GM12872 (cell line): ENCODE measurements at regions not wholly inside any gene's neighbourhood (a gene's known extent, or its start where the extent isn't known, plus 50 kb on each side); places are given as distances from the start of the nearest gene placed in this dataset.

ENCODE experiments used
- TF ChIP-seq, protein P1 (sequence below): IDR thresholded peaks from 3 replicates; pipeline ENCODE4 v1.5.1; 2011; ENCODE audit warnings: low read depth, mild to moderate bottlenecking, low read length, moderate library complexity; ENCODE audit not compliant: insufficient read depth

DNA sequence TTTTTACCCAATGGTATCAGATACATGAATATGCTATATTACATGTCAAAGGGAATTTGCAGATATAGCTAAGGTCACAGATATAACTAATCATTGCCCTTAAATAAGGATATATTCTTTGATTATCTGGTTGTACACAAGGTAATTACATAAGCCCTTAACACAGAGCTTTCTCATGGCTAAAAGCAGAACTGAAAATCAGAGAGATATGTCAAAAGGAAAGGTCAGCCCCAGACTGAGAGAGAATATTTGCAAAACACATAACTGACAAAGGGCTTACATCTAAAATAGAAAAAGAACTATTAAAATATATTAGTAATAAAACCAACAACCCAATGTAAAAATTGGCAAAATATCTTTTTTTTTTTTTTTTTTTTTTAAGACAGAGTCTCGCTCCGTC, 1029.5 kb upstream of the LRRN3 start:
- TF ChIP-seq, protein P1, sequence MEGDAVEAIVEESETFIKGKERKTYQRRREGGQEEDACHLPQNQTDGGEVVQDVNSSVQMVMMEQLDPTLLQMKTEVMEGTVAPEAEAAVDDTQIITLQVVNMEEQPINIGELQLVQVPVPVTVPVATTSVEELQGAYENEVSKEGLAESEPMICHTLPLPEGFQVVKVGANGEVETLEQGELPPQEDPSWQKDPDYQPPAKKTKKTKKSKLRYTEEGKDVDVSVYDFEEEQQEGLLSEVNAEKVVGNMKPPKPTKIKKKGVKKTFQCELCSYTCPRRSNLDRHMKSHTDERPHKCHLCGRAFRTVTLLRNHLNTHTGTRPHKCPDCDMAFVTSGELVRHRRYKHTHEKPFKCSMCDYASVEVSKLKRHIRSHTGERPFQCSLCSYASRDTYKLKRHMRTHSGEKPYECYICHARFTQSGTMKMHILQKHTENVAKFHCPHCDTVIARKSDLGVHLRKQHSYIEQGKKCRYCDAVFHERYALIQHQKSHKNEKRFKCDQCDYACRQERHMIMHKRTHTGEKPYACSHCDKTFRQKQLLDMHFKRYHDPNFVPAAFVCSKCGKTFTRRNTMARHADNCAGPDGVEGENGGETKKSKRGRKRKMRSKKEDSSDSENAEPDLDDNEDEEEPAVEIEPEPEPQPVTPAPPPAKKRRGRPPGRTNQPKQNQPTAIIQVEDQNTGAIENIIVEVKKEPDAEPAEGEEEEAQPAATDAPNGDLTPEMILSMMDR: no peak

DNA sequence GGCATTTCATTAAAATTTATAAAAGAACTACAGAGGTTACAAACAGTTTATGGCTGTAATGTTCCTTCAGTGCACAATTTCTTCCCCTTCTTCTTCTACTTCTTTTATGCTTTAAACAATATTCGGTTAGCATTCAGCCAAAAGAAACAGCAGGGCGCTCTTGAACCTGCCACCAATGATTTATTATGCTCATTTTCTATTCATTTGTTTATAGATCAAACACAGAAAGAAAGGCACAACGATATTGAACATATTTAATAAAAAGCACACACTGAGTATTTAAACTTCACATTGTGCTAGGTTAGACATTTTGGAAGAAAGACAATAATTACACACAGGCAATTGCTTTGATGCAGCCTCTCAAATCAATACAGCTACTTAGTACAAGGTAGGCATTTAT, 1025.8 kb upstream of the LRRN3 start:
- TF ChIP-seq, protein P1: no peak

DNA sequence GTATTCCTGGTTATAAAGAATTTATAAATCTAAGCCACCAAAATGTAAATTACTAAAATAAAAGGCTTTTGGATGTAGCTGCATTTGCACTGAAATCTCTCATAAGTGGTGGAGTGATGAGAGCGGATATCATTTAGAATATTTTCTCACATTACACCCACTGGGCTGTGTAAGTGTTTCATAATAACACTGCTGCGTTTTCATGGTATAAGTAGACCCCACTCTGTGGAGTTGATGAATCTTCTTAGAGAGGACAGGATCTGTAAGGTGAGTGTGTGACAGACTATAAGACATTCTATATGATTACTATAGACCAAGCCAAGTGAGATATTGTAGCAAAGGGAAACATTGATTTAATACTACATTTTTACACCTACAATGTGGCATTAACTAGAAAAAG, 1024.1 kb upstream of the LRRN3 start:
- TF ChIP-seq, protein P1: no peak

- TF ChIP-seq, protein P1: no peak
These were observed 1019.7 kb upstream of the LRRN3 start for GRCh38 chr7:110071192-110071591.

DNA sequence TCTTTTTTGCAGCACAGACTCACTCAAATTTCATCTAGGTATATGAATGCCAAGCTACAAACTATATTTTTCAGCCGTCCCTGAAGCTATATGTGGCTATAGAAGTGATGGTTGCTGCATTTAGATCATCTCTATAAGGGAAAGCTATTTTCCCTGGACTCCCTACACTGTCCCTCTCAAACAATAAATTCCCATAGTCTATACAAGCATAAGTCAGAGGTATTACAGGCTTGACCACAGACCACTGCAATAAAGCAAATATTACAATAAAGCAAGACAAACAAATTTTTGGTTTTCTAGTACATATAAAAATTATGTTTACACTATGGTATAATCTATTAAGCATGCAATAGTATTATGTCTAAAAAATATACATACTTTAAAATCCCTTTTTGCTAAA, 1015.5 kb upstream of the LRRN3 start:
- TF ChIP-seq, protein P1: no peak

GRCh38 chr7:110076194-110076593, 1014.7 kb upstream of the LRRN3 start:
- TF ChIP-seq, protein P1: no peak

GRCh38 chr7:110084181-110084807, 1006.6 kb upstream of the LRRN3 start:
- TF ChIP-seq, protein P1: no peak
